G401 (cell line): ENCODE measurements at regions not wholly inside any gene's neighbourhood (a gene's known extent, or its start where the extent isn't known, plus 50 kb on each side); places are given as distances from the start of the nearest gene placed in this dataset.
A peak's percentile ranks its signal among the peaks of the same experiment; 100 is the strongest.

Experiments used
- DNase-seq: peaks from one replicate; pipeline ENCODE4 v3.0.0-alpha.2; 2015; ENCODE audit warnings: low spot score
- in situ Hi-C: cut with HindIII; loops from 2 replicates; pipeline ENCODE4 v1.10.0; 2016; ENCODE audit warnings: low sequenced_read_pairs, mixed read lengths

- in situ Hi-C loops, result no loop called here
- DNase-seq, result peak; percentile 86
Measured at GRCh38 chr11:33618351-33618710, 82.3 kb downstream of the C11orf91 start.

GRCh38 chr11:33617672-33618350 is 82.8 kb downstream of the C11orf91 start:
- in situ Hi-C loops, result no loop called here
- no peak for DNase-seq

GRCh38 chr11:33616552-33616951 is 84.1 kb downstream of the C11orf91 start:
- no peak for DNase-seq
- in situ Hi-C loops, result no loop called here

GRCh38 chr11:33615751-33616150 is 84.9 kb downstream of the C11orf91 start:
- in situ Hi-C loops, result no loop called here
- DNase-seq, result no peak

GRCh38 chr11:33613404-33613803 is 87.2 kb downstream of the C11orf91 start:
- in situ Hi-C loops, result no loop called here
- no peak for DNase-seq

GRCh38 chr11:33610903-33611302 is 89.7 kb downstream of the C11orf91 start:
- DNase-seq, result no peak
- in situ Hi-C loops, result no loop called here

- in situ Hi-C loops, result no loop called here
- no peak for DNase-seq
Measured at GRCh38 chr11:33608386-33608785, 92.2 kb downstream of the C11orf91 start.

- in situ Hi-C loops, result no loop called here
- no peak for DNase-seq
Measured at GRCh38 chr11:33606762-33607161, 93.9 kb downstream of the C11orf91 start.

GRCh38 chr11:33605703-33606102 is 94.9 kb downstream of the C11orf91 start:
- no peak for DNase-seq
- in situ Hi-C loops, result no loop called here

GRCh38 chr11:33598426-33599069 is 102.1 kb downstream of the C11orf91 start:
- in situ Hi-C loops, result no loop called here
- peak; percentile 85 for DNase-seq

GRCh38 chr11:33594188-33594587 is 106.4 kb downstream of the C11orf91 start:
- DNase-seq, result no peak
- in situ Hi-C loops, result no loop called here

GRCh38 chr11:33590441-33590840 is 110.2 kb downstream of the C11orf91 start:
- DNase-seq, result no peak
- in situ Hi-C loops, result no loop called here

- in situ Hi-C loops, result no loop called here
- DNase-seq, result no peak
Measured at GRCh38 chr11:33588056-33588455, 112.6 kb downstream of the C11orf91 start.

GRCh38 chr11:33585586-33586209 is 114.9 kb downstream of the C11orf91 start:
- DNase-seq, result no peak
- in situ Hi-C loops, result no loop called here

- in situ Hi-C loops, result no loop called here
- no peak for DNase-seq
Measured at GRCh38 chr11:33582636-33583325, 117.8 kb downstream of the C11orf91 start.

- in situ Hi-C loops, result no loop called here
- no peak for DNase-seq
Measured at GRCh38 chr11:33579101-33579500, 121.5 kb downstream of the C11orf91 start.

GRCh38 chr11:33577204-33577603 is 123.4 kb downstream of the C11orf91 start:
- no peak for DNase-seq
- in situ Hi-C loops, result no loop called here

GRCh38 chr11:33575311-33575710 is 125.3 kb downstream of the C11orf91 start:
- no peak for DNase-seq
- in situ Hi-C loops, result no loop called here

GRCh38 chr11:33574331-33574730 is 126.3 kb downstream of the C11orf91 start:
- in situ Hi-C loops, result no loop called here
- no peak for DNase-seq

- in situ Hi-C loops, result no loop called here
- no peak for DNase-seq
Measured at GRCh38 chr11:33569333-33569732, 131.3 kb downstream of the C11orf91 start.
